Thyroid gland (tissue), 4 donors: ENCODE measurements at regions not wholly inside any gene's neighbourhood (a gene's known extent, or its start where the extent isn't known, plus 50 kb on each side); places are given as distances from the start of the nearest gene placed in this dataset.

Source experiments
- POLR2A ChIP-seq, 2 donors: fragments of 450-650 bp; IDR thresholded peaks; one replicate each; pipeline ENCODE4 v1.6.1; 2017; ENCODE audit warnings: antibody characterized with exemption in 2 of 2, mild to moderate bottlenecking in 2 of 2, moderate library complexity in 1 of 2
- TF ChIP-seq, protein P1 (sequence below), 6 experiments: fragments of 200-600 bp in 3 of 6; fragments of 450-650 bp in 3 of 6; sonication (generic) in 3 of 6; IDR thresholded peaks; one replicate each; pipeline ENCODE4 v1.5.1; 2016 to 2019; ENCODE audit warnings: antibody characterized with exemption in 6 of 6, mild to moderate bottlenecking in 2 of 6, inconsistent platforms in 1 of 6, moderate library complexity in 1 of 6

DNA sequence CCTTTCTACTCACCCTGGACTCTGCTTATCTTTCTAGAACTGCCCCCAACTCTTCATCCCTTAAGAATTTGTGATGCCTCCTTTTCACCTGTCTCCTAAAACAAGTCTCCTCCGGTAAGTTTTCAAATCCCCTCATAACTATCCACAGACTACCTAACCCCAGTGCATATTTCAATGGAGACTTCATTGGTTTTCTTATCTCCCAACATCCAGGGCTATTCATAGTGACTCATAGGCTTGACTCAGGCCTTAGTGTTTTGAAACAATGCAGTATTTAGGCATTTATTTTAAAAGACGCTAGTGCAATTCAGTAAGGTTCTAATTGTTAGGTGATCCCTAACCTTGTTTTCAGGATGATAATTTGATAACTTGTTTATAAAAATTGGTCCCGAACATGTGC is 399.2 kb downstream of the CPS1 start:
- no peak for TF ChIP-seq POLR2A (IDR thresholded peaks at IDR 0.05)
- TF ChIP-seq, protein P1, sequence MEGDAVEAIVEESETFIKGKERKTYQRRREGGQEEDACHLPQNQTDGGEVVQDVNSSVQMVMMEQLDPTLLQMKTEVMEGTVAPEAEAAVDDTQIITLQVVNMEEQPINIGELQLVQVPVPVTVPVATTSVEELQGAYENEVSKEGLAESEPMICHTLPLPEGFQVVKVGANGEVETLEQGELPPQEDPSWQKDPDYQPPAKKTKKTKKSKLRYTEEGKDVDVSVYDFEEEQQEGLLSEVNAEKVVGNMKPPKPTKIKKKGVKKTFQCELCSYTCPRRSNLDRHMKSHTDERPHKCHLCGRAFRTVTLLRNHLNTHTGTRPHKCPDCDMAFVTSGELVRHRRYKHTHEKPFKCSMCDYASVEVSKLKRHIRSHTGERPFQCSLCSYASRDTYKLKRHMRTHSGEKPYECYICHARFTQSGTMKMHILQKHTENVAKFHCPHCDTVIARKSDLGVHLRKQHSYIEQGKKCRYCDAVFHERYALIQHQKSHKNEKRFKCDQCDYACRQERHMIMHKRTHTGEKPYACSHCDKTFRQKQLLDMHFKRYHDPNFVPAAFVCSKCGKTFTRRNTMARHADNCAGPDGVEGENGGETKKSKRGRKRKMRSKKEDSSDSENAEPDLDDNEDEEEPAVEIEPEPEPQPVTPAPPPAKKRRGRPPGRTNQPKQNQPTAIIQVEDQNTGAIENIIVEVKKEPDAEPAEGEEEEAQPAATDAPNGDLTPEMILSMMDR (IDR thresholded peaks at IDR 0.05): no peak
